Testis (tissue), 2 donors: ENCODE measurements at regions not wholly inside any gene's neighbourhood (a gene's known extent, or its start where the extent isn't known, plus 50 kb on each side); places are given as distances from the start of the nearest gene placed in this dataset.

ENCODE experiments used
- DNase-seq: peaks from one replicate; pipeline ENCODE4 v3.0.0-alpha.2; 2019
- H3K27ac ChIP-seq, 2 donors: fragments of 200-600 bp; sonication (generic); one replicate each; pipeline ENCODE4 v1.5.1; 2019
- H3K27me3 ChIP-seq: fragments of 200-600 bp; sonication (generic); one replicate; pipeline ENCODE4 v1.5.1; 2019
- H3K36me3 ChIP-seq: fragments of 200-600 bp; sonication (generic); one replicate; pipeline ENCODE4 v1.5.1; 2017; ENCODE audit warnings: low read depth; ENCODE audit errors: missing control alignments
- H3K4me1 ChIP-seq: fragments of 200-600 bp; sonication (generic); one replicate; pipeline ENCODE4 v1.5.1; 2019
- H3K4me3 ChIP-seq, 2 donors: fragments of 200-600 bp; sonication (generic); one replicate each; pipeline ENCODE4 v1.5.1; 2017 to 2019
- H3K9me3 ChIP-seq: fragments of 200-600 bp; sonication (generic); one replicate; pipeline ENCODE4 v1.5.1; 2017
- CTCF ChIP-seq, 3 experiments: fragments of 450-650 bp in 2 of 3; fragments of 200-600 bp in 1 of 3; sonication (generic) in 1 of 3; IDR thresholded peaks; one replicate each; pipeline ENCODE4 v1.5.1; 2016 to 2019; ENCODE audit warnings: antibody characterized with exemption in 3 of 3, mild to moderate bottlenecking in 2 of 3, moderate library complexity in 1 of 3
- POLR2A ChIP-seq: fragments of 450-650 bp; IDR thresholded peaks from one replicate; pipeline ENCODE4 v1.6.1; 2017; ENCODE audit warnings: antibody characterized with exemption, mild to moderate bottlenecking, moderate library complexity
- WGBS, 2 donors: methylation state at CpG; one replicate each; pipeline ENCODE4 v1.1.5; 2018; 5-methylcytosine and 5-hydroxymethylcytosine counted together
- intact Hi-C: fragments of 100-400 bp; cut with DNase I; formaldehyde crosslinking; loops from one replicate; pipeline ENCODE4 v1.15.1; 2023; ENCODE audit warnings: low total_unique reads

GRCh38 chr11:87780068-87780413 is 395.2 kb downstream of the RAB38 start:
- Histone ChIP-seq H3K4me3 (no peak overlapping the region), H3K4me1 (peaks cover 14% of the 10 kb centered on the region), H3K36me3 (no peaks in the 10 kb centered on the region), H3K9me3 (no peaks in the 10 kb centered on the region), H3K27me3 (no peaks in the 10 kb centered on the region), H3K27ac (no peak overlapping the region)
- intact Hi-C loops: no loop called here
- TF ChIP-seq CTCF (IDR thresholded peaks at IDR 0.05) (no peak), POLR2A (no peak)
- DNase-seq: no peak

- WGBS, 2 donors: 23 to 30% methylated on average over 2 of the region's 2 CpGs
- intact Hi-C loops: no loop called here
Measured at GRCh38 chr11:87779276-87780067, 395.8 kb downstream of the RAB38 start.

GRCh38 chr11:87778357-87778756 is 396.9 kb downstream of the RAB38 start:
- 65 to 95% methylated on average over 2 of the region's 2 CpGs for WGBS, 2 donors

More at GRCh38 chr11:87779276-87780067, 395.8 kb downstream of the RAB38 start:
- H3K4me3 ChIP-seq: no peak overlapping the region
- H3K27me3 ChIP-seq: no peaks in the 10 kb centered on the region
- H3K27ac ChIP-seq: no peak overlapping the region
- H3K9me3 ChIP-seq: no peaks in the 10 kb centered on the region
- H3K36me3 ChIP-seq: no peaks in the 10 kb centered on the region
- TF ChIP-seq POLR2A: no peak
- TF ChIP-seq CTCF (IDR thresholded peaks at IDR 0.05): no peak
- H3K4me1 ChIP-seq: peaks cover 18% of the 10 kb centered on the region
- no peak for DNase-seq

GRCh38 chr11:87775036-87775435 is 400.2 kb downstream of the RAB38 start:
- H3K27me3 ChIP-seq: no peaks in the 10 kb centered on the region
- TF ChIP-seq CTCF (IDR thresholded peaks at IDR 0.05): no peak
- TF ChIP-seq POLR2A: no peak
- no peak overlapping the region for H3K27ac ChIP-seq
- H3K9me3 ChIP-seq: no peaks in the 10 kb centered on the region
- no peak for DNase-seq
- WGBS, 2 donors: 51 to 64% methylated on average over 1 of the region's 1 CpG
- H3K4me1 ChIP-seq: peaks cover 23% of the 10 kb centered on the region
- H3K36me3 ChIP-seq: no peaks in the 10 kb centered on the region
- no peak overlapping the region for H3K4me3 ChIP-seq
- intact Hi-C loops: no loop called here

More at GRCh38 chr11:87778357-87778756, 396.9 kb downstream of the RAB38 start:
- peak; percentile 16 for DNase-seq
- no peaks in the 10 kb centered on the region for H3K36me3 ChIP-seq
- H3K9me3 ChIP-seq: no peaks in the 10 kb centered on the region
- H3K27me3 ChIP-seq: no peaks in the 10 kb centered on the region
- H3K27ac ChIP-seq: no peak overlapping the region
- H3K4me1 ChIP-seq: peaks cover 24% of the 10 kb centered on the region
- no peak overlapping the region for H3K4me3 ChIP-seq
- no peak for TF ChIP-seq POLR2A
- TF ChIP-seq CTCF (IDR thresholded peaks at IDR 0.05): no peak
- intact Hi-C loops: no loop called here

- H3K9me3 ChIP-seq: no peaks in the 10 kb centered on the region
- no peak overlapping the region for H3K27ac ChIP-seq
- DNase-seq: no peak
- TF ChIP-seq CTCF (IDR thresholded peaks at IDR 0.05): no peak
- no peak for TF ChIP-seq POLR2A
- no peaks in the 10 kb centered on the region for H3K36me3 ChIP-seq
- no peak overlapping the region for H3K4me3 ChIP-seq
- intact Hi-C loops: no loop called here
- WGBS, 2 donors: 51 to 58% methylated on average over 3 of the region's 3 CpGs
- peaks cover 7% of the 10 kb centered on the region for H3K4me1 ChIP-seq
- no peaks in the 10 kb centered on the region for H3K27me3 ChIP-seq
Measured at GRCh38 chr11:87769661-87770060, 405.6 kb downstream of the RAB38 start.
